ENCODE measurements at regions not wholly inside any gene's neighbourhood (a gene's known extent, or its start where the extent isn't known, plus 50 kb on each side); places are given as distances from the start of the nearest gene placed in this dataset.

GRCh38 chr7:155885167-155886155 lies 73.2 kb upstream of the SHH start:
- no peak overlapping the region for H3K4me3 ChIP-seq
- H3K27ac ChIP-seq, result no peak overlapping the region
- H3K4me1 ChIP-seq, result no peaks in the 10 kb centered on the region
- H3K36me3 ChIP-seq, result no peaks in the 10 kb centered on the region
- WGBS, result 59% methylated on average over 23 of the region's 24 CpGs
- peaks cover 4% of the 10 kb centered on the region for H3K27me3 ChIP-seq
- TF ChIP-seq CTCF (IDR thresholded peaks at IDR 0.05), result no peak
- no peak for TF ChIP-seq POLR2AphosphoS5 (IDR thresholded peaks at IDR 0.05)
- H3K9me3 ChIP-seq, result no peaks in the 10 kb centered on the region
- DNase-seq (ENCODE audit: low spot score in 2 of 2), result peak; percentile 30 to 72

- Histone ChIP-seq H3K4me1 (no peaks in the 10 kb centered on the region), H3K9me3 (no peaks in the 10 kb centered on the region), H3K36me3 (no peaks in the 10 kb centered on the region), H3K27me3 (peaks cover 4% of the 10 kb centered on the region), H3K4me3 (no peak overlapping the region), H3K27ac (no peak overlapping the region)
- peak; percentile 22 to 59 for DNase-seq (ENCODE audit: low spot score in 2 of 2)
- 84% methylated on average over 16 of the region's 24 CpGs for WGBS
- no peak for TF ChIP-seq CTCF (IDR thresholded peaks at IDR 0.05)
Observed at GRCh38 chr7:155884225-155885166, 72.2 kb upstream of the SHH start.

GRCh38 chr7:155883491-155884224 lies 71.4 kb upstream of the SHH start:
- TF ChIP-seq POLR2AphosphoS5 (IDR thresholded peaks at IDR 0.05) (no peak), POLR2A (IDR thresholded peaks at IDR 0.05) (no peak), CTCF (IDR thresholded peaks at IDR 0.05) (no peak), EP300 (IDR thresholded peaks at IDR 0.05) (no peak)
- WGBS, result 89% methylated on average over 16 of the region's 16 CpGs
- no peaks in the 10 kb centered on the region for H3K4me1 ChIP-seq
- H3K27ac ChIP-seq, result no peak overlapping the region
- DNase-seq (ENCODE audit: low spot score in 2 of 2), result peak; percentile 1 to 63
- no peak overlapping the region for H3K4me3 ChIP-seq
- peaks cover 4% of the 10 kb centered on the region for H3K27me3 ChIP-seq
- H3K9me3 ChIP-seq, result no peaks in the 10 kb centered on the region
- H3K36me3 ChIP-seq, result no peaks in the 10 kb centered on the region

- DNase-seq (ENCODE audit: low spot score in 2 of 2), result peak in 1 of 2 donors; percentile 15
- Histone ChIP-seq H3K27me3 (peaks cover 4% of the 10 kb centered on the region), H3K36me3 (no peaks in the 10 kb centered on the region), H3K27ac (no peak overlapping the region), H3K4me3 (no peak overlapping the region), H3K9me3 (no peaks in the 10 kb centered on the region), H3K4me1 (no peaks in the 10 kb centered on the region)
- TF ChIP-seq EP300 (IDR thresholded peaks at IDR 0.05), result no peak
- no peak for TF ChIP-seq CTCF (IDR thresholded peaks at IDR 0.05)
- TF ChIP-seq POLR2AphosphoS5 (IDR thresholded peaks at IDR 0.05), result no peak
- TF ChIP-seq POLR2A (IDR thresholded peaks at IDR 0.05), result no peak
- 82% methylated on average over 5 of the region's 5 CpGs for WGBS
Observed at GRCh38 chr7:155882596-155882995, 70.3 kb upstream of the SHH start.

Measured in suprapubic skin (tissue), 4 donors.